ENCODE measurements at regions not wholly inside any gene's neighbourhood (a gene's known extent, or its start where the extent isn't known, plus 50 kb on each side); places are given as distances from the start of the nearest gene placed in this dataset.

- Histone ChIP-seq H3K4me1 (ENCODE audit: control insufficient read depth, extremely low read depth, insufficient read depth, low read length) (no peaks in the 10 kb centered on the region), H3K27me3 (ENCODE audit: control insufficient read depth in 2 of 2, insufficient read depth in 2 of 2, low read length in 2 of 2) (no peaks in the 10 kb centered on the region), H3K4me3 (replicated peaks in 1 of 3; ENCODE audit: insufficient read depth in 1 of 3, low read depth in 1 of 3, low read length in 3 of 3) (no peak overlapping the region), H2AFZ (ENCODE audit: low read depth, low read length) (no peak overlapping the region), H3K9me1 (replicated peaks; ENCODE audit: control insufficient read depth, extremely low read depth, insufficient read depth, low read length) (no peaks in the 10 kb centered on the region), H4K20me1 (replicated peaks; ENCODE audit: control insufficient read depth, extremely low read depth, insufficient read depth, low read length) (no peaks in the 10 kb centered on the region), H3K4me2 (ENCODE audit: insufficient read depth, low read length) (no peak overlapping the region), H3K9me3 (replicated peaks; ENCODE audit: control insufficient read depth, insufficient read depth, low read length) (no peaks in the 10 kb centered on the region), H3K36me3 (ENCODE audit: control insufficient read depth in 2 of 2, extremely low read depth in 1 of 2, insufficient read depth in 2 of 2, low read length in 2 of 2) (no peaks in the 10 kb centered on the region), H3K79me2 (ENCODE audit: control insufficient read depth, insufficient read depth, low read length) (no peaks in the 10 kb centered on the region), H3K9ac (replicated peaks; ENCODE audit: extremely low read depth, insufficient read depth, low read length) (no peak overlapping the region), H3K27ac (ENCODE audit: insufficient read depth, low read depth, low read length) (no peak overlapping the region)
- BruUV-seq (replicated peaks), result no TSS peak
- no peak for TF ChIP-seq JUN (IDR thresholded peaks at IDR 0.05; ENCODE audit: borderline replicate concordance, insufficient read depth, insufficient read length, low read depth)
- TF ChIP-seq POLR2AphosphoS5 (IDR thresholded peaks at IDR 0.05; ENCODE audit: insufficient read depth, low read depth, low read length), result no peak
- TF ChIP-seq GATA2 (IDR thresholded peaks at IDR 0.05; ENCODE audit: insufficient read depth, insufficient read length, low read depth, low read length), result no peak
- TF ChIP-seq CTCF (IDR thresholded peaks at IDR 0.05; ENCODE audit: extremely low read depth in 1 of 2, insufficient read depth in 1 of 2, low read depth in 1 of 2, low read length in 2 of 2), result no peak
- TF ChIP-seq, protein P1, sequence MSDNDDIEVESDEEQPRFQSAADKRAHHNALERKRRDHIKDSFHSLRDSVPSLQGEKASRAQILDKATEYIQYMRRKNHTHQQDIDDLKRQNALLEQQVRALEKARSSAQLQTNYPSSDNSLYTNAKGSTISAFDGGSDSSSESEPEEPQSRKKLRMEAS (IDR thresholded peaks at IDR 0.05; ENCODE audit: insufficient read depth, insufficient read length), result no peak
- no peak for TF ChIP-seq FOS (IDR thresholded peaks at IDR 0.05; ENCODE audit: borderline replicate concordance, insufficient read depth, low read length)
- no peak for TF ChIP-seq POLR2A (IDR thresholded peaks at IDR 0.05; ENCODE audit: low read depth, low read length)
- CTCF ChIA-PET, result no interaction called here
- intact Hi-C loops (cut with micrococcal nuclease), result no loop called here
- POLR2A ChIA-PET, result no interaction called here
- FAIRE-seq (no peak), DNase-seq (ENCODE audit: low read depth, low spot score) (no peak)
- dilution Hi-C loops (cut with MboI; ENCODE audit: extremely low pct_ligation_motif_present, low sequenced_read_pairs), result no loop called here
These were observed 137.2 kb upstream of the EPHA6 start for GRCh38 chr3:96677156-96677555.

Measured in endothelial cell of umbilical vein (primary cell).